22Rv1 (cell line): ENCODE measurements at regions not wholly inside any gene's neighbourhood (a gene's known extent, or its start where the extent isn't known, plus 50 kb on each side); places are given as distances from the start of the nearest gene placed in this dataset.

ENCODE experiments used
- CTCF ChIP-seq: fragments of 450-650 bp; IDR thresholded peaks from 2 replicates; pipeline ENCODE4 v1.5.1; 2017; ENCODE audit warnings: mild to moderate bottlenecking
- ZFX ChIP-seq: fragments of 450-650 bp; IDR thresholded peaks from 2 replicates; pipeline ENCODE4 v1.6.1; 2017; ENCODE audit warnings: antibody characterized with exemption, borderline replicate concordance

GRCh38 chr3:159082519-159082918 is 280.7 kb downstream of the MFSD1 start:
- TF ChIP-seq CTCF: no peak
- no peak for TF ChIP-seq ZFX
